AG04449 (cell line): ENCODE measurements at regions not wholly inside any gene's neighbourhood (a gene's known extent, or its start where the extent isn't known, plus 50 kb on each side); places are given as distances from the start of the nearest gene placed in this dataset.

Experiments
- CTCF ChIA-PET: fragments of 350-600 bp; formaldehyde crosslinking; extraction: SDS; loops from one replicate; lab custom pipeline; 2021; ENCODE audit warnings: antibody characterized with exemption; lab: Yijun Ruan, JAX
- POLR2A ChIA-PET: fragments of 400-600, 350-600 bp; formaldehyde crosslinking; extraction: SDS; loops from one replicate; lab custom pipeline; 2020; ENCODE audit warnings: antibody characterized with exemption, inconsistent platforms; lab: Yijun Ruan, JAX
- DNase-seq: peaks from one replicate; pipeline ENCODE4 v3.0.0-alpha.2; 2010; ENCODE audit warnings: low read depth, low spot score
- H3K4me3 ChIP-seq: 2 replicates; pipeline ENCODE4 v1.5.1; 2011; ENCODE audit warnings: low read depth, mild to moderate bottlenecking, control low read depth, low read length
- TF ChIP-seq, protein P1 (sequence below): IDR thresholded peaks from one replicate; pipeline ENCODE4 v1.5.1; 2011; ENCODE audit warnings: mild to moderate bottlenecking, moderate library complexity, low read length, control low read depth, inconsistent platforms; ENCODE audit not compliant: insufficient read depth; ENCODE audit errors: missing control alignments

DNA sequence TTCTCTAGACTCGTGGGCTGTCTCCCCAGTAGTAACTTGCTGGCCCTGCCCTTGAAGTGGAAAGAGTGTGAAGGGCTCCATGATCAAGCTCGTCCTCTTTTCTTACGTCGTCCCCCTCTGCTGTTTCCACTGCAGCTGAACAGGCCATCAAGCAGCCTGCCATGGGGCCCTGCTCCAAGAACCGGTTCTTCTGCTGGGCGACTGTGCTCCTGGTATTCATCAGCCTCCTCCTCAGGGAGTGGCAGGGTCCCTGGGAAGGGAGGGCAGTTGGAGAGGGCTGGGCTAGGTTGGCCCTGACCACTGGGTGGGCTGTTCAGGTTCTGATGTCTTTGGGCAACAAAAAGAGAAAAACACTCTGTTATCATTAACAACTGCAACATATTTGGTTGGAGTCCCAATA lies 151.5 kb downstream of the FCRL5 start:
- ChIA-PET POLR2A (no interaction called here), CTCF (interaction anchor here (0.7 to 1.9 kb wide), 2 partner anchors 10 to 24 kb away, joined by 3 to 4 read pairs; no protein-coding TSS in a partner anchor)
- H3K4me3 ChIP-seq = no peak overlapping the region
- TF ChIP-seq, protein P1, sequence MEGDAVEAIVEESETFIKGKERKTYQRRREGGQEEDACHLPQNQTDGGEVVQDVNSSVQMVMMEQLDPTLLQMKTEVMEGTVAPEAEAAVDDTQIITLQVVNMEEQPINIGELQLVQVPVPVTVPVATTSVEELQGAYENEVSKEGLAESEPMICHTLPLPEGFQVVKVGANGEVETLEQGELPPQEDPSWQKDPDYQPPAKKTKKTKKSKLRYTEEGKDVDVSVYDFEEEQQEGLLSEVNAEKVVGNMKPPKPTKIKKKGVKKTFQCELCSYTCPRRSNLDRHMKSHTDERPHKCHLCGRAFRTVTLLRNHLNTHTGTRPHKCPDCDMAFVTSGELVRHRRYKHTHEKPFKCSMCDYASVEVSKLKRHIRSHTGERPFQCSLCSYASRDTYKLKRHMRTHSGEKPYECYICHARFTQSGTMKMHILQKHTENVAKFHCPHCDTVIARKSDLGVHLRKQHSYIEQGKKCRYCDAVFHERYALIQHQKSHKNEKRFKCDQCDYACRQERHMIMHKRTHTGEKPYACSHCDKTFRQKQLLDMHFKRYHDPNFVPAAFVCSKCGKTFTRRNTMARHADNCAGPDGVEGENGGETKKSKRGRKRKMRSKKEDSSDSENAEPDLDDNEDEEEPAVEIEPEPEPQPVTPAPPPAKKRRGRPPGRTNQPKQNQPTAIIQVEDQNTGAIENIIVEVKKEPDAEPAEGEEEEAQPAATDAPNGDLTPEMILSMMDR = no peak
- DNase-seq = no peak

DNA sequence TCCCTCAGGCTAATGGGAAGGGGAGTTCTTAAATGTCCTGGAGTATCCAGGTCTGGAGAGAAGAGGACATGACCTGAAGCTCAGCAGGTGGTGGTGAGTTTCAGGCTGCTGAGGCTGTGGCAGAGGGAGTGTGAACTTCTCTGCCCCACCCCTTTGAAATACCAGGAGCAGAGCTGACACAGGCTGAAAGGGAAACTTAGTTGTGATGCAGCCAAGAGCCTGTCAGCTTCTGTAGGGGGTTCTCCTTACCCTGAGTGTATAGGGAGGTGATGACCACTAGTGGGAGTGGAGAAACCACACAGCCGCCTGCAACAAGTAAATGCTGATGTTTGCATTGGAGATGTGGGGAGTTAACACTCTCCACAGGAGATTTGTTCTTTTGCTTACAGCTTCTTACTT lies 152.3 kb downstream of the FCRL5 start:
- no peak overlapping the region for H3K4me3 ChIP-seq
- CTCF ChIA-PET = interaction anchor here (1.0 to 1.1 kb wide), 3 partner anchors 8 to 49 kb away, joined by 3 read pairs; no protein-coding TSS in a partner anchor
- TF ChIP-seq, protein P1 = no peak
- POLR2A ChIA-PET = no interaction called here
- DNase-seq = no peak

DNA sequence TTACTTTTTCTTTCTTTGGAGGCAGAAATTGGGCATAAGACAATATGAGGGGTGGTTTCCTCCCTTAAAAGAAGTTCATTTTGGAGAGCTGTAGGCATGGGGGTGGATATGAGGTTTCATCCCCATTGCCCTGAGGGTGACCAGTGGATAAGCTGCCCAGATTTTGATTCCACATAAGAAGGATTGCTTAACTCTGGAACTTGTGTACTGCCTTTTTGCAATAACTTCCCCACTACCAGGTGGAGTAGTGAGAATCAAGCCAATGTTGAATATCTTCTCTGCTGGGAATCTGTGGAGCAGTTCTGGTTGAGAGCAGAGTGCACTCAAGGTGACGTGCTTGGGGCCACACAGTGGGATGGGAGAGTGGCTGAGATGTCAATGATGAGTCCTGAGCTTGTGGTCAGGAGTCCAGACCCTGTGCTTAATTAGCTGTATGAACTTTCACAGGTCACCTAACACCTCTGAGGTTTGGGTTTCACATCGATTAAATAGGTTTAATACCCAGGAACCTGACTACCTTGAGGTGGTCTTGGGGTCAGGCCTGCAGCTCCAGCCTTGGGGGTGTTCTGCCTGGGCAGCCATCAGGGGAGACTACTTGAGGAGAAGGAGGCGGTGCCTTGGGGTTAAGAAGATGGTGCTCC lies 152.9 kb downstream of the FCRL5 start:
- CTCF ChIA-PET = interaction anchor here (1.0 to 1.1 kb wide), 3 partner anchors 8 to 49 kb away, joined by 3 read pairs; no protein-coding TSS in a partner anchor
- POLR2A ChIA-PET = no interaction called here

DNA sequence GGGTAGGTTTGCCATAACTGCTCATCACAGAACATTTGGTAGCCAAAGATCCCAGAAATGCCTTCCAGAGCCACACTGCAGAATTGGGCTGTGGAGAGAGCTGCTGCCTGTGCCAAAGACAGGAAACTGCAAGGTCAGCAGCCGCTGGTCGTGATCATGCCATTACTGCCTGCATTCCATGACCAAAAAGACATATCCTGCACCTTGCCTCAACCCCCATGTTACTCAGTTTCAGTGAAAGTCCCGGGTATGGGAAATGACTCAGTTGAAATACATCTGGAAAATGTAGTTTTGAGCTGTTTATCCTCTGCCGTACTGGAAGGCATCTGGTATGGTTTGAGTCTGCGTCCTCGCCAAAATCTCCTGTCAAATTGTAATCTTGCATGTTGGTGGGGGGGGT lies 161.7 kb downstream of the FCRL5 start:
- peak; percentile 38 for DNase-seq
- no peak overlapping the region for H3K4me3 ChIP-seq
- ChIA-PET POLR2A (no interaction called here), CTCF (interaction anchor here (0.7 to 3.6 kb wide), 8 partner anchors 9 to 105 kb away, joined by 3 to 18 read pairs (median 4); no protein-coding TSS in a partner anchor)
- TF ChIP-seq, protein P1 = no peak

More for the DNA sequence above, 152.9 kb downstream of the FCRL5 start:
- H3K4me3 ChIP-seq = no peak overlapping the region
- TF ChIP-seq, protein P1 = no peak
- DNase-seq = no peak

DNA sequence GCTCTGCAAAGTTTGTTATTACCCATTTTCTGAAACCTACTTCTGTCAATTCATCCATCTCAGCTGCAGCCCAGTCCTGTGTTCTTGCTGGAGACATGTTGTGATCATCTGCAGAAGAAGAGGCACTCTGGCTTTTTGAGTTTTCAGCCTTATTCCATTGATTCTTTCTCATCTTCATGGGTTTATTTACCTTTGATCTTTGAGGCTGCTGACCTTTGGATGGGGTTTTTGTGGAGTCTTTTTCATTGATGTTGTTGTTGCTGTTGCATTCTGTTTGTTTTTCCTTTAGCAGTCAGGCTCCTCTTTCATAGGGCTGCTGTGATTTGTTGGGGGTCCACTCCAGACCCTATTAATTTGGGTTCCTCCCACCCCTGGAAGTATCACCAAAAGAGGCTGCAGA lies 164.3 kb downstream of the FCRL5 start:
- ChIA-PET CTCF (interaction anchor here (2.4 kb wide), 1 partner anchor 10 kb away, joined by 10 read pairs; no protein-coding TSS in a partner anchor), POLR2A (no interaction called here)
- TF ChIP-seq, protein P1 = no peak
- DNase-seq = no peak
- H3K4me3 ChIP-seq = no peak overlapping the region

DNA sequence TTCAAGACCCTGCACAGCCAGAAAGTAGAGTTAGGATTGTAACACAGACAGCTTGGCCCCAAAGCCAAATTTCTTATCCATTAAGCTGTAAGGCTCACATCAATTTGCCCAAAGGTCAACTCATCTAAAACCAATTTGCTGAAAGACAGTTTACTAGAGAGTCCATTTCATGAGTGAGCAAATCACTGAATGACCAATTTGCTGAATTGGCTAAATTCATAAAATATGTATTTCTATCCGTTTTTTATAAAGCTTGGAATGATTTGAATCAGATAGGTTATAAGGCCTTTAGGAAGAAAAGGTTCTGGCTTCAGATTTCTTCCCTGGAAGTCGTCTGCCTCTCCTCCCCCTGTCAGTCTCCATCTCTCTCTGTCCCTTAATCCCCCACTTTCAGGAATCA lies 168.1 kb downstream of the FCRL5 start:
- TF ChIP-seq, protein P1 = no peak
- no peak overlapping the region for H3K4me3 ChIP-seq
- ChIA-PET CTCF (interaction anchor here (1.6 kb wide), 1 partner anchor 13 kb away, joined by 3 read pairs; no protein-coding TSS in a partner anchor), POLR2A (no interaction called here)
- no peak for DNase-seq
